GM21529 (cell line): ENCODE measurements at regions not wholly inside any gene's neighbourhood (a gene's known extent, or its start where the extent isn't known, plus 50 kb on each side); places are given as distances from the start of the nearest gene placed in this dataset.
A peak's percentile ranks its signal among the peaks of the same experiment; 100 is the strongest.

ENCODE experiments used
- ATAC-seq: cut with Tn5 transposase; IDR thresholded peaks from one replicate; pipeline ENCODE4 v1.9.1; 2021; ENCODE audit not compliant: unreplicated experiment

GRCh38 chr15:46682969-46683791 is 1034.1 kb upstream of the SEMA6D start:
- ATAC-seq: no peak

GRCh38 chr15:46685096-46685495 is 1032.2 kb upstream of the SEMA6D start:
- ATAC-seq: no peak

GRCh38 chr15:46685681-46686080 is 1031.6 kb upstream of the SEMA6D start:
- no peak for ATAC-seq

- no peak for ATAC-seq
Measured at GRCh38 chr15:46696281-46696680, 1021.0 kb upstream of the SEMA6D start.

DNA sequence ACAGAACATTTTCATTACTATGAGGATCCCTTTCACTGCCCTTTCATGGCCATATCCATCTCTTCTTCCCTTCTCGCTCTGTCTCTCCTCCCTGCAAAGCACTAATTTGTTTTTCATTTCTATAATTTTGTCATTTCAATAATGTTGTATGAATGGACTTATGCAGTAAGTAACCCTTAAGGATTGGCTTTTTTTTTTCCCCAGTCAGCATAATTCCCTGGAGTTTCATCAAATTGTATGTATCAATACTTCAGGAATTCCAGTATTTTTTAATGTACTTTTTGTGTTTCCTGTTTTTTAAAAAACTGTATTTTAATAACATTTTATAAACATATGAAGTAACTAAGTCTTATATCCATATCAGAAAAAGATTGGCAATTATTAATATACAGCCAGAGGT is 1016.0 kb upstream of the SEMA6D start:
- no peak for ATAC-seq

DNA sequence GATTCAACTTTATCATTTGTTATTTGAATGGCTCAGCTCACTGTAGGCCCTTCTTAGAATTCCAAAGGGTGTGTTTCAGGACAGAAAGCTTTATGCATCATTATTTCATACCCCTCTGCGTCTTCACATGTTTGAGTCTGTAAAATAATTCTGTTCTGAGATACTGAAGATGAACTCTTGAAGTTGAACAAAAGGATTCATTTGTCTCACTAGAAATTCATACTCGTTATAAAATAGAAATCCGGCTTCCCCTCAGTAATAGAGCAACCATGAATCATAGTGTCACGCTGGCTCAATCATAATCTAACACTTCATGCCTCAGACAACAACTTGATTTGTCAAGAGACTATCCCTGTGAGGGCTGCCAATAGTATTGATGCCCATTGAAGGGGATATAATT is 1015.4 kb upstream of the SEMA6D start:
- no peak for ATAC-seq

DNA sequence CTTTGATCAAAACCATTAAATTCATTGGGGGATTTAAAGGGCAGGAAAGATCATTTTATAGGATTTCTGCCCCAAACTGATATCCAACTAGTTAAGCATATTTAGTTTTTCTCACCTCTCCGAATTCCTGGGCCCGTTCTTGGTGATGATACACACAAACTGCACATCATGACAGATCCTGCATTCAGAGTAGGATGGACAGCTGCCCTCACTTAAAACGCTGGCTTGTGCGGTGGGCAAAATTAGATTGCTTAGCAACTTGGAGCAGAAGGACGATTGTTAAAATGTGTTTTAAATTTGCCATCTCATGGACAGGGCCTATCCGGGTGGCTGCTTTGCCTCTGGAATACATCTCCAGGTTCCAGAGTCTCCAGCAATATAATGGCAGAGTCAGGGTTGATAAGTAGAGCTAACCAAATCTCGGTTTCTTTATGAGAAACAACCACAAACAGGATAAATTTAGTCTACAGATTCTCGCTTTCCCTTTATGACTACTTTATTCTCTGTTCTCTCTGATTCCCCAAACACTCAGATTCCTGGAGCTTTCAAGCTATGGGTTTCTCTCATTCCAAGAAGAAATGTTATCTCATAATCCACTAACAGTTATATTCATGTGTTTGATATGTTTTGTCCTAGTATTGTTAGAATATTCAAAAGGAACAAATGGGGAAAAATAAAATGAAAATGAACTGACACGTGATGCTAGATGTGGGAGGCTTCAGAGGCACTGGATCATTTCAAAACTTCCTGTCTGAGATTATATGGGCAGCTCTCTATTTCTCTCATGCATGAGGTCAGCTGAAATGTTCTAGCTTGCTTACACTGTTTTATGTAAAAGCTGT is 1014.1 kb upstream of the SEMA6D start:
- ATAC-seq: peak; percentile 76

GRCh38 chr15:46703871-46704637 is 1013.3 kb upstream of the SEMA6D start:
- peak; percentile 49 for ATAC-seq

DNA sequence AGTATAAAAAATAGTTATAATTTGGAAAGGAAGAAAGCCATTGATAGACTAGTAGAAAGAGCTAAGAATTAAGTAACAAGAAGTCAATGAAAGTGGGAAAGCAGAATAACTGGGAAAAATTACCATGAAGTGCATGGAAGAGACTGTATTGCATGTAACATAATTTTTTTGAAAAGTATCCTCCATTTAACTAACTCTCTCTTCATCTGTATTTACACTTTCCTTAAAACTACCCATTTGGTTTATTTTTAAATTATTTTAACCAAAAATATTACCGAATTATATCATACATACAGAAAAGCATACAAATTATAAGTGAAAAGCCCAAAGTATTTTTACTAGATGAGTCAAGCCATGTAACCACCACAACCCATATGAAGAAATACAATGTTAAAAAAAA is 1009.9 kb upstream of the SEMA6D start:
- ATAC-seq: no peak

DNA sequence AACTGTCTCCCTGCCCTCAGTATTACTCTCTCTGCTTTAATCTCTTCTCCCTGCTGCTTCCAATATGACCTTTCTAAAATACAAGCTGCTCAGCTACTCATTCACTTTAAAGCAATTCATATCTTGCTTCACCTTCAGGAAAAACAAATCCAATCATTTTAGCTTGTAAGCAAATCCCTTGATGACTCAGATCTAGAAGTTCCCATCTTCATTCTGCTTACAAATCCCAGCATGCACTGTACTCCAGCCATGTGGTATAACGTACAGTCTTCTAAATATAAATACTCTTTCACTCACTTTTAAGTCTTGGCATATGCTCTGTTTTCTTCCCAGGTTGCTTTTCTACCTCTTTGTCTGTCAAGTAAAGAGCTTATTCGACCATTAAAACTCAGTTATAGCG is 1009.1 kb upstream of the SEMA6D start:
- no peak for ATAC-seq

DNA sequence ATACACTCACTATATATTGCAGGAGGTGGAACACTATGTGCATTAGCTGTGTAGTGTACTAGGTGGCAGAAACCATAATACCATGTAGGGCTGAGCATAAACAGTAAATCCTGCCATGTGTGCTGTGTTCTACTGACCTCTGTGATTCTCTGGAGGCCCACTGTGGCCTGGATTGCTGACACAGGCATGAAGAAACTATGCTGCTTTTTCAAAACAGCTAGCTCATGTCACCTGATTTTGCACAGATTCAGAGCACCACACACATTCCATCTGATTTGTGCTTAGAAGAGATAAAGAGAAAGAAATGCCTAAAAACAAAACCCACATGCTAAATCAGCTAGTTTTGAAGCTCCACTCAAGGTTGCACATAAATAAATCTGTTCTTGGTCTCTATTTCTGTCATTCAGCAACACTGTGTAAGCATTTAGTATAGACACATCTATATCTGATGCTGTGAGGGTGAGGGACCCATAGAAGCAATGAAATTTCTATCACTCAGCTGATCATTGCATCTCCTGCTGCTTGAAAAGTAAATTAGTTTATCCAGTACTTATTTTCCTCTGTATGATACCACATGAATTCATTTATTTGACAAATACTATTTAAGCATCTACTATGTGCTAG is 1007.7 kb upstream of the SEMA6D start:
- no peak for ATAC-seq

DNA sequence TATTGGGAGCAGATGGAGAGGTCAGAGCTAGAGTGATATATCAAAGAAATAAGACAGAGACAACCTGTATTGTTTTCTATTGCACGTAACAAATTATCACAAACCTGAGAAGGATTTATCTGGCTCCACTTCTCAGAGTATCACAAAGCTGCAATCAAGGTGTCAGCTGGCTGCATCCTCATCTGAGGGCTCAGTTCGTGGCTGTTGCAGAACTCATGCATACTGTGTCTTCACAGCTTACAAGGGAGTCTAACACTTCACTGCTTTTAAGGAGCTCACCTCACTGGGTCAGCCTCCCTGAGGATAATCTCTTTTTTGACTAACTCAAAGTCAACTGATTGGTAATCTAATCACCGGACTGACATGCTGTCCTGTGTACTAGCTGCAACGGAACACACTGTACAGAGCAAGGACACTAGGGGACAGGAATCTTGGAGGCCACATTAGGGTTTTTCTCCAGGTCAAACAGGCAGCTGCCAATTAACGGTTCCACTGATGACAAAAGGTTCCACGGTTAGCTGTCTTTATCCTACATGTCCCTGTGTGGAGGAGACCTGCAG is 1006.8 kb upstream of the SEMA6D start:
- no peak for ATAC-seq

DNA sequence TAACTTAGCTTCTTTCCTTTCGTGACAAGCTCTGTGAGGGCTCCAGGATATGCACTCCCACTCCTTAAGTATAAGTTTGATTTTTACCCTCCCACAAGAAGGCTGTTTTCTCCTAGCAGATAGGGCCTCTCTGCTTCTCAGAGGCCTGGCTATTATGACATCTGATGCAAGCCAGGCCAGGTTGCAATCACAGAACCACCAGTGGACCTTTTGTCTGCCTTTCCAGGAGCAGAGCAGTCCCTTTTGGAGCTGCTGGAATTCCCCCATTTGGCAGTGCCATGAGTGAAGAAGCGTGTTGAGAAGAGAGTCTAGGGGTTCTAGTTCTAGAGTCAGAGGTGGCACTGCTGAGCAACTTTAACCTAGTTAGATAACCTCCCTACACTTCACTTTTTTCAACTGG is 1004.3 kb upstream of the SEMA6D start:
- ATAC-seq: no peak

GRCh38 chr15:46714950-46715349 is 1002.4 kb upstream of the SEMA6D start:
- ATAC-seq: no peak

GRCh38 chr15:46723308-46723707 is 994.0 kb upstream of the SEMA6D start:
- no peak for ATAC-seq

- ATAC-seq: no peak
Measured at GRCh38 chr15:46732060-46732459, 985.2 kb upstream of the SEMA6D start.

GRCh38 chr15:46735115-46735514 is 982.2 kb upstream of the SEMA6D start:
- no peak for ATAC-seq

- ATAC-seq: no peak
Measured at GRCh38 chr15:46751303-46751702, 966.0 kb upstream of the SEMA6D start.

DNA sequence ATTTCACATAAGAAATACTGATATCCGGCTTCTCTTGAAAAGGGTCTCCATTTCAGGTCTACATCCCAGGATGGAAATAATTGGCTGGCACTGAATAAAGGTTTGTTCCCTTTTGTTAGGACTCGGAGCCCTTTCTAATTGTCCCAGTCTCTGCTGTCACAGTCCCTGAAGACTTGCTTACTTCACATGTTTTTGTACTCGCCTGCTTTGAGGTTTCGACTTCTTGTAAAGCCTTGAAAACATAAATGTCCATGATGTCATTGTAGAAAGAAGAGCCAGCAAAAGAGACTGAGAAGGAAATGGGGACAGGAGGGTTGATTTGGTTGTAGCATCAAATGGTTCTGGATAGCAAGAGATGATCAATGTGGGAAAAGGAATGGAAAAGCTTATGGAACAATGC is 963.4 kb upstream of the SEMA6D start:
- no peak for ATAC-seq

DNA sequence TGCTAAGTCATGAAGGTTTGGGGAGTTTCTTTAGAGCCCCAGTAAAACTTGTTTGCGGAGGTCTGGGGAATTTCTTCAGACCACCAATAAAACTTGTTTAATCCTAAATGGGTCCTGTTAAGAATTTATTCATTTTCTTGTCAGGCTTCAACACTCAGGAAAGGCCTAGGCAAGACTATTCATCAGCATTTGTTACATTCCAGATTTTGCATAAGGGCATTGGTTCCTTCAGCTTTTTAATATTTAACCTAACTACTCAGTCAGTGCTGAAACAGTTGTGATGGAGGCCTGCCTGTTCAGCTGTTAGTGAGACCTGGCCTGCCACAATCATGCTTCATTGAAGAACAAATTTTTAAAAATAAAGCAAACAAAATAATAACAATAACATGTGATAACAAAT is 954.2 kb upstream of the SEMA6D start:
- no peak for ATAC-seq

- no peak for ATAC-seq
Measured at GRCh38 chr15:46764851-46765250, 952.5 kb upstream of the SEMA6D start.
